ENCODE measurements at regions not wholly inside any gene's neighbourhood (a gene's known extent, or its start where the extent isn't known, plus 50 kb on each side); places are given as distances from the start of the nearest gene placed in this dataset.

DNA sequence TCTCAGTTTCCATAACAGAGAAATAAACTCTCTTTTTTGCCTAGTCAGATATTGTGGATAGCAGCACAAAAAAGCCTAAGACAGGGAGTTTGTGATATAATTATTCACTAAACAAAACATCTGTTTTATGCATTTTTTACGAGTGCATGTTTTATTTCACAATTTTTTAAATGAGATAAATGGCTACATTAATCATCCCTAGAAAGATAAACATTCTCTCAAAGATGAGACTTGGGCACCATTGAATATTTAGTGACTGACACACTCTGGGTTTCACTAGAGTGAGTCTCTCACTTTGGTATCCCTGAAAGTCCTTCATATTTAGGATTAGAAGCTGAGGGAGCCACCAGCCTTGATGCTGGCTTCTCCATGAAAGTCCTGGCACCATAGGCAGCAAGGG is 74.3 kb upstream of the LRCH1 start:
- no peaks in the 10 kb centered on the region for H3K4me1 ChIP-seq
- WGBS, 5 donors: 60 to 87% (median 78%) methylated on average over 1 of the region's 1 CpG
- H3K27ac ChIP-seq: no peak overlapping the region
- DNase-seq: no peak
- H3K36me3 ChIP-seq: no peaks in the 10 kb centered on the region
- intact Hi-C loops (cut with DNase I; ENCODE audit: low total_unique reads): no loop called here
- H3K4me3 ChIP-seq: no peak overlapping the region
- TF ChIP-seq POLR2A (IDR thresholded peaks at IDR 0.05): no peak
- no peak for TF ChIP-seq POLR2AphosphoS5 (IDR thresholded peaks at IDR 0.05)
- TF ChIP-seq CTCF (IDR thresholded peaks at IDR 0.05 in 8 of 11, conservative IDR thresholded peaks at IDR 0.05 in 3 of 11): no peak
- H3K27me3 ChIP-seq (replicated peaks in 1 of 7): no peaks in the 10 kb centered on the region
- peaks cover 0 to 30% (median 16%) of the 10 kb centered on the region in 8 donors for H3K9me3 ChIP-seq

GRCh38 chr13:46476174-46476573 is 76.8 kb upstream of the LRCH1 start:
- no peak for TF ChIP-seq POLR2AphosphoS5 (IDR thresholded peaks at IDR 0.05)
- TF ChIP-seq POLR2A (IDR thresholded peaks at IDR 0.05): no peak
- TF ChIP-seq CTCF (IDR thresholded peaks at IDR 0.05 in 8 of 11, conservative IDR thresholded peaks at IDR 0.05 in 3 of 11): no peak
- H3K27ac ChIP-seq: no peak overlapping the region
- no peaks in the 10 kb centered on the region for H3K27me3 ChIP-seq (replicated peaks in 1 of 7)
- no peaks in the 10 kb centered on the region for H3K36me3 ChIP-seq
- intact Hi-C loops (cut with DNase I; ENCODE audit: low total_unique reads): no loop called here
- no peak for DNase-seq
- no peaks in the 10 kb centered on the region for H3K4me1 ChIP-seq
- no peak overlapping the region for H3K4me3 ChIP-seq
- peaks cover 0 to 6% (median 0%) of the 10 kb centered on the region in 8 donors for H3K9me3 ChIP-seq
- 67 to 84% (median 77%) methylated on average over 2 of the region's 2 CpGs for WGBS, 5 donors

GRCh38 chr13:46475541-46475991 is 77.4 kb upstream of the LRCH1 start:
- Histone ChIP-seq H3K27ac (no peak overlapping the region), H3K36me3 (no peaks in the 10 kb centered on the region), H3K9me3 (peaks cover 0 to 3% (median 0%) of the 10 kb centered on the region in 8 donors), H3K4me1 (no peaks in the 10 kb centered on the region), H3K27me3 (replicated peaks in 1 of 7) (no peaks in the 10 kb centered on the region), H3K4me3 (no peak overlapping the region)
- no peak for DNase-seq
- TF ChIP-seq CTCF (IDR thresholded peaks at IDR 0.05 in 8 of 11, conservative IDR thresholded peaks at IDR 0.05 in 3 of 11) (no peak), POLR2AphosphoS5 (IDR thresholded peaks at IDR 0.05) (no peak), POLR2A (IDR thresholded peaks at IDR 0.05) (no peak)
- intact Hi-C loops (cut with DNase I; ENCODE audit: low total_unique reads): no loop called here
- WGBS, 5 donors: 83 to 93% (median 92%) methylated on average over 6 of the region's 6 CpGs

DNA sequence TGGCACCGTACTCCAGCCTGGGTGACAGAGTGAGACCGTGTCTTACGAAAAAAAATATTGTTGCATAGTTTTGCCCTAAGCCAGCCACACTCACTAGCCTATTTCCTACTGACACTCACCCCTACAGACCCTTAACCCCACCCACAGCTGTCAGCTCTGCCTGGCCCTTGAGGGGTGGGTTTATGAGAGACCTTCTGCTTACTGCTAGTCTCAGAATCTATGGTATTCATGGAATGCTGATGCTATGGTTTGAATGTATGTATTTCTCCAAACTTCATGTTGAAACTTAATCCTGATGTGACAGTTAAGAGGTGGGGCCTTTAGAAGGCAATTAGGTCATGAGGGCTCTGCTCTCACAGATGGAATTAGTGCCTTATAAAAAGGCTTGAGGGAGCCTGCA is 79.2 kb upstream of the LRCH1 start:
- no peak for TF ChIP-seq POLR2AphosphoS5 (IDR thresholded peaks at IDR 0.05)
- no peak for TF ChIP-seq CTCF (IDR thresholded peaks at IDR 0.05 in 8 of 11, conservative IDR thresholded peaks at IDR 0.05 in 3 of 11)
- no peak for TF ChIP-seq POLR2A (IDR thresholded peaks at IDR 0.05)
- intact Hi-C loops (cut with DNase I; ENCODE audit: low total_unique reads): no loop called here
- 88 to 97% (median 90%) methylated on average over 3 of the region's 3 CpGs for WGBS, 5 donors

More for the DNA sequence above, 79.2 kb upstream of the LRCH1 start:
- Histone ChIP-seq H3K27me3 (replicated peaks in 1 of 7) (no peaks in the 10 kb centered on the region), H3K9me3 (no peaks in the 10 kb centered on the region), H3K36me3 (no peaks in the 10 kb centered on the region), H3K27ac (no peak overlapping the region), H3K4me3 (no peak overlapping the region), H3K4me1 (no peaks in the 10 kb centered on the region)
- DNase-seq: no peak
